SH-SY5Y (cell line): ENCODE measurements at regions not wholly inside any gene's neighbourhood (a gene's known extent, or its start where the extent isn't known, plus 50 kb on each side); places are given as distances from the start of the nearest gene placed in this dataset.

Experiments used
- GATA2 ChIP-seq: IDR thresholded peaks from 2 replicates; pipeline ENCODE4 v1.6.1; 2011; ENCODE audit warnings: mild to moderate bottlenecking, low read depth, low read length
- GATA3 ChIP-seq: IDR thresholded peaks from 2 replicates; pipeline ENCODE4 v1.6.1; 2011; ENCODE audit warnings: low read depth, mild to moderate bottlenecking, low read length, moderate library complexity

DNA sequence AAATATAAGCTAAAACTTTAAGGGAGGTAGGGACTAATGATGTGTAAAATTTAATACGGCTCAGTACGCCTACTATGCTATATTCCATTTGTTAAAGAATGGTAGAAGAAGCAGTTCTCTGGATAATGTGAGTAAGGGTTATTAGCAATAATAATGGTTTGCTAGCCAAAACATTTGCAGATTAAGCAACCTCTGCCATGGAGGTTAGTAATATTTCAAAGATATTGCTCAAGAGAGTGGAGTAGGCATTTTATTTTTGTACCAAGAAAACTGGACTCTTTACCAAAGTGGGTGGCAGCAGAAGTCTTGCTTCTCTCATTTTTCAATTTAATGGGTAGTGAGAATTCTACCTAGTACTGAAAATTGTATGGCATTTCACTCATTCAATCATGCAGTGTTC, 158.9 kb upstream of the TMEM106B start:
- TF ChIP-seq GATA2 (no peak), GATA3 (no peak)
